Right lobe of liver (tissue), 6 donors: ENCODE measurements at regions not wholly inside any gene's neighbourhood (a gene's known extent, or its start where the extent isn't known, plus 50 kb on each side); places are given as distances from the start of the nearest gene placed in this dataset.

Experiments used
- ATAC-seq, 4 donors: fragments of 200-7000 bp; cut with Tn5 transposase; one replicate each; pipeline ENCODE4 v1.9.1; 2020; ENCODE audit warnings: mild to moderate bottlenecking in 4 of 4, moderate library complexity in 4 of 4
- DNase-seq, 3 donors: peaks; one replicate each; pipeline ENCODE4 v3.0.0-alpha.2; 2020
- H3K27ac ChIP-seq, 3 donors: fragments of 200-600 bp; one replicate each; pipeline ENCODE4 v1.8.0; 2022
- H3K27me3 ChIP-seq, 2 donors: fragments of 200-600 bp; one replicate each; pipeline ENCODE4 v1.8.0; 2022
- H3K36me3 ChIP-seq, 4 donors: fragments of 200-600 bp; sonication (generic) in 1 of 4; one replicate each; pipeline versions ENCODE4 v1.5.1 to v1.8.0; 2017 to 2022; ENCODE audit warnings: control low read depth in 1 of 4
- H3K4me1 ChIP-seq, 4 donors: fragments of 200-600 bp; sonication (generic) in 1 of 4; one replicate each; pipeline versions ENCODE4 v1.5.1 to v1.8.0; 2017 to 2022; ENCODE audit warnings: control low read depth in 1 of 4
- H3K4me3 ChIP-seq, 3 donors: fragments of 200-600 bp; one replicate each; pipeline ENCODE4 v1.8.0; 2022
- H3K9me3 ChIP-seq, 4 donors: fragments of 200-600 bp; sonication (generic) in 1 of 4; one replicate each; pipeline versions ENCODE4 v1.5.1 to v1.8.0; 2017 to 2022; ENCODE audit warnings: control low read depth in 1 of 4
- POLR2A ChIP-seq: fragments of 450-650 bp; IDR thresholded peaks from one replicate; pipeline ENCODE4 v1.6.1; 2017; ENCODE audit warnings: antibody characterized with exemption, mild to moderate bottlenecking
- WGBS: methylation state at CpG from one replicate; pipeline ENCODE4 v1.1.6; 2018; ENCODE audit warnings: low coverage, low lambda C conversion rate; ENCODE audit not compliant: insufficient coverage; ENCODE audit errors: missing lambda C conversion rate; 5-methylcytosine and 5-hydroxymethylcytosine counted together
- intact Hi-C, 2 donors: fragments of 100-400 bp; cut with DNase I; formaldehyde crosslinking; loops; one replicate each; pipeline versions ENCODE4 v1.11.2 to v1.14.1; 2022
- TF ChIP-seq, protein P1 (sequence below), 4 donors: fragments of 200-600 bp in 3 of 4; fragments of 450-650 bp in 1 of 4; IDR thresholded peaks; one replicate each; pipeline versions ENCODE4 v1.5.1 to v1.8.0; 2016 to 2022; ENCODE audit warnings: antibody characterized with exemption in 4 of 4, mild to moderate bottlenecking in 2 of 4
- donor health status: DM: no; HTN: yes; CAD: no.
- donor health status: DM: no; HTN: no; CAD: no.
- donor health status: DM: no; HTN: no; CAD: no.
- donor health status: DM: no; HTN: yes; CAD: no.
- donor health status: DM: no; HTN: yes; CAD: no.

DNA sequence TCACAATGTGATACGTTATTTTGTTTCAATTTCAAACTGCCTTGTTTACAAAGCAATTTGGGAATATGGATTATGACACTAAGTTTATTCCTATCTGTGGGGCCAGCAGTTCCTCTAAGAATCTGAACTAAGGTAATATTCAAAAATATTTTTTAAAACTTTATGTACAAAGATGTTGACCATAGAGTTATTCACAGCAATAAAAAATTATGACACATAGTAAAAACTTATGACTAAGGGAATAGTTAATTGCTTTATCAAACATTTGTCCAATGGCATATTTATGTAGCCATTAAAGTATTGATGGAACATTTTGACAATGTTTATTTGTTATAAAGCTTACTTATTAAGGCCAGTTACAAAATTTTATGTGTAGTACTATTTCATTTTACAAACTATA is 73.4 kb upstream of the FREM1 start:
- no peaks in the 10 kb centered on the region for H3K27me3 ChIP-seq
- 58% methylated on average over 1 of the region's 1 CpG for WGBS
- H3K4me3 ChIP-seq = no peak overlapping the region
- no peaks in the 10 kb centered on the region for H3K9me3 ChIP-seq
- H3K27ac ChIP-seq = no peak overlapping the region
- no peaks in the 10 kb centered on the region for H3K4me1 ChIP-seq
- TF ChIP-seq POLR2A = no peak
- TF ChIP-seq, protein P1, sequence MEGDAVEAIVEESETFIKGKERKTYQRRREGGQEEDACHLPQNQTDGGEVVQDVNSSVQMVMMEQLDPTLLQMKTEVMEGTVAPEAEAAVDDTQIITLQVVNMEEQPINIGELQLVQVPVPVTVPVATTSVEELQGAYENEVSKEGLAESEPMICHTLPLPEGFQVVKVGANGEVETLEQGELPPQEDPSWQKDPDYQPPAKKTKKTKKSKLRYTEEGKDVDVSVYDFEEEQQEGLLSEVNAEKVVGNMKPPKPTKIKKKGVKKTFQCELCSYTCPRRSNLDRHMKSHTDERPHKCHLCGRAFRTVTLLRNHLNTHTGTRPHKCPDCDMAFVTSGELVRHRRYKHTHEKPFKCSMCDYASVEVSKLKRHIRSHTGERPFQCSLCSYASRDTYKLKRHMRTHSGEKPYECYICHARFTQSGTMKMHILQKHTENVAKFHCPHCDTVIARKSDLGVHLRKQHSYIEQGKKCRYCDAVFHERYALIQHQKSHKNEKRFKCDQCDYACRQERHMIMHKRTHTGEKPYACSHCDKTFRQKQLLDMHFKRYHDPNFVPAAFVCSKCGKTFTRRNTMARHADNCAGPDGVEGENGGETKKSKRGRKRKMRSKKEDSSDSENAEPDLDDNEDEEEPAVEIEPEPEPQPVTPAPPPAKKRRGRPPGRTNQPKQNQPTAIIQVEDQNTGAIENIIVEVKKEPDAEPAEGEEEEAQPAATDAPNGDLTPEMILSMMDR (IDR thresholded peaks at IDR 0.05) = no peak
- DNase-seq (no peak), ATAC-seq (no peak)
- intact Hi-C loops = no loop called here
- H3K36me3 ChIP-seq = no peaks in the 10 kb centered on the region

DNA sequence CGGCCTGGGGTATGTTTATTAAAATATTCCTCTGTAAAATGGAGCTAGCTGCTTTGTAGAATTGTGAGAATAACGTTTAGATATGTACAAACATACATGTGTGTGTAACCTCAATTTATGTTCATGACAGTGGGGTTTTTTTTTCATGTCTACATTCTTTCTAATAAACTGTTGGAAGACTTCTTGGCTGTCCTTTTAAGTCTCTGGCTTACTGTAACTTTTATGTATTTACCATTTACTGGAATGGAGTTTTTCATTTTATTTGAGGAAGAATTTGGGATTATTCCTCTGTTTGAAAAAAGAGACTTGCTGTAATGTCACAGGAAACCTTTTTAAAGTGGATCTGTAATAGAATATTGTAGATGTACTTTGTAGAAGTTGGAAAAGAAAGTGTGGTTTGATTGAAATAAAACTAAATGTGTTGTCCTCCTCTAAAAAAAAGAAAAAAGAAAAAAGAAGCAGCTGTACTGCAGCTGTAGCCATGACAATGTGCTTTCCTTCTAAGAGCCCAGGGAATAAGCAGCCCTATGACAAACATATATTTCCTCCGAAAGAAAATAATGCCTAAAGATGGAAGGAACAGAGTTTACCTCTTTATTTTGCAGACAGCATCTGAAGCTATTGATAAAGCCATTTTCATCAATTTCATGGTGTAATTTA is 71.2 kb upstream of the FREM1 start:
- no peaks in the 10 kb centered on the region for H3K9me3 ChIP-seq
- H3K27me3 ChIP-seq = no peaks in the 10 kb centered on the region
- no peaks in the 10 kb centered on the region for H3K36me3 ChIP-seq
- ATAC-seq (no peak), DNase-seq (no peak)
- intact Hi-C loops = no loop called here
- 38% methylated on average over 3 of the region's 3 CpGs for WGBS
- H3K4me3 ChIP-seq = no peak overlapping the region
- TF ChIP-seq POLR2A = no peak
- TF ChIP-seq, protein P1 (IDR thresholded peaks at IDR 0.05) = no peak
- H3K27ac ChIP-seq = no peak overlapping the region
- no peaks in the 10 kb centered on the region for H3K4me1 ChIP-seq

DNA sequence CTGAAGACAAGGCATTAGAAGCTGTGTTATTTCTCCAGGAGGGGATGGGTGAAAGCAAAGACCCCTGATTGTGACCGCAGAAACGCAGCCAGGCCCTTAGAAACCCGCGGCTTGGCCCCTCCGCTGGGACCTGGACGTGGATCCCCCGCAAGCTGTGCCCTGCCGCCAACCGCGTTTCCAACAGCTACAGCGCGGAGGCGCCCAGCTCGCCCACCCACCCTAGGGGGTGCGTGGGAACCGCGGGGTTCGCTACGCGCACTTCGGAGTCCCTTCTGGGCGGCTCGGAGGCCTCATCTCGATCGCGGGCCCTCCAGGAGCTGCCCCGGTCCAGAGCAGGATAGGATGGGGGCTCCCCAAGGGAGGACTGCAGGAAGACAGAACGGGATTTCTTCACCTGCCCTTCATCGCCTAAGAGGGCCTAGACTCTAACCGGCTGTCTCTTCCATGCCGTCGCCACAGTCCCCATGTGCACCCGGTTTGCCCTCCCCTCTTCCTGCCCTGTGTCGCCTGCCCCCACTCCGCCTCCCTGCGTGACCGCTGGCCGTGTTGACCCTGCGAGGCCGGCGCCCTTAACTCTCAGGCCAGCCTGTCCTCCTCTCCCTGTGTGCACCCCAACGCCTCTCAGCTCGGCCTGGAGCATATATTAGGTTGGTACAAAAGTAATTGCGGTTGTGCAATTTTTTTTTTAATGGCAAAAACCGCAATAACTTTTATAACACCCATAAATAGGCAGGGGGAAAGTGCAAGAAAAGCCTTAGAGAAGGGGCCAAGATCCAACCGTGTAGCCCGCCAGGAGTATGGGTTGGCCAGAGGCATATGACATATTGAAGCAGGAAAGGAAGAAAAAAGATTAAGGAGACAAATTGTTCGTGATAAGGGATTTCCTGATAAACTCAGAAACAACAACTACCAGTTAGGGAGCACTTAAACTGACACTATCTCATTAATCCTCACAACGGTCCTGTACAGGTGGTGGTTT is 68.1 kb upstream of the FREM1 start:
- 55% methylated on average over 20 of the region's 49 CpGs for WGBS
- Histone ChIP-seq H3K4me3 (no peak overlapping the region), H3K9me3 (no peaks in the 10 kb centered on the region), H3K36me3 (no peaks in the 10 kb centered on the region), H3K4me1 (no peaks in the 10 kb centered on the region), H3K27ac (no peak overlapping the region), H3K27me3 (no peaks in the 10 kb centered on the region)
- peak in 1 of 4 donors; percentile 14 for ATAC-seq
- intact Hi-C loops = no loop called here
- no peak for TF ChIP-seq POLR2A
- TF ChIP-seq, protein P1 (IDR thresholded peaks at IDR 0.05) = no peak
- DNase-seq = no peak

DNA sequence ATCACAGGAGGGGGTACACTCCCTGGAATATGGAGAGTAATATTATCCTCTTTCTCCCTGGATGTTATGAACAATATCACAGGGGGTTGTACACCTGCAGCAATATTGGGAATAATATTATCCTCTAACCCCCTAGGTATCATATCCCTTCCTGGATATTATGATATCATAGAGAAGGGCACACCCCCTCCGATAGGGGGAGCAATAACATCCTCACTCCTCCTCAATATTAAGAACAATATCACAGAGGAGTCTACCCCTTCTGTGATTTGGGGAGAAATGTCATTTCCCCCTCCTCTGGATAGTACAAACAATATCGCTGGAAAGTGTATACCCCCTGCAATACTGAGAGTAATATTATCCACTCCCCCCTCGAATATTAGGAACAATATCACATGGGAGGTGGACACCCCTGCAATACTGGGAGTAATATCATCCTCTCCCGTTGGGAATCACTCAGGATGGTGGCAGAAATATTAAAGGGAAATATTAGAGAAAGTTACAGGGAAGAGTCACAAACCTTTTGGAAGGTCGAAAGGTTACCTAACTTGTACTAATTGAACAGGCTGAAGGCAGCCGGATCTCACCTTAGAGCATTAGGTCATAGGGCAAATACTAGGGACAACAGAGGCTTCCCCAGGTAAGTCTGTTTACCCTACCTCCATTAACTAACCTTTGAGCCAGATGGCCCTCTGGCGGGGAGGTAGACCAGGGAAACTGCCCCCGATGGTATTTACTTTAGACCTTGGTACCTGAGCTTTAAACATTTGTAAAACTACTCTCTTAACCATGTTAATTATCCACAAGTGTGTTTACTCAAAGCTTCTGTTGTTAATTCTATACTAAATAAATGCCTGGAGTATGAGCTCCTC is 57.5 kb upstream of the FREM1 start:
- no peak for ATAC-seq
- TF ChIP-seq POLR2A = no peak
- TF ChIP-seq, protein P1 (IDR thresholded peaks at IDR 0.05) = no peak
- H3K36me3 ChIP-seq = no peaks in the 10 kb centered on the region
- H3K27me3 ChIP-seq = no peaks in the 10 kb centered on the region
- intact Hi-C loops = no loop called here
- H3K4me1 ChIP-seq = no peaks in the 10 kb centered on the region
- H3K4me3 ChIP-seq = no peak overlapping the region
- no peak overlapping the region for H3K27ac ChIP-seq
- DNase-seq = no peak
- no peaks in the 10 kb centered on the region for H3K9me3 ChIP-seq
- 59% methylated on average over 7 of the region's 8 CpGs for WGBS
